ENCODE measurements at regions not wholly inside any gene's neighbourhood (a gene's known extent, or its start where the extent isn't known, plus 50 kb on each side); places are given as distances from the start of the nearest gene placed in this dataset.

DNA sequence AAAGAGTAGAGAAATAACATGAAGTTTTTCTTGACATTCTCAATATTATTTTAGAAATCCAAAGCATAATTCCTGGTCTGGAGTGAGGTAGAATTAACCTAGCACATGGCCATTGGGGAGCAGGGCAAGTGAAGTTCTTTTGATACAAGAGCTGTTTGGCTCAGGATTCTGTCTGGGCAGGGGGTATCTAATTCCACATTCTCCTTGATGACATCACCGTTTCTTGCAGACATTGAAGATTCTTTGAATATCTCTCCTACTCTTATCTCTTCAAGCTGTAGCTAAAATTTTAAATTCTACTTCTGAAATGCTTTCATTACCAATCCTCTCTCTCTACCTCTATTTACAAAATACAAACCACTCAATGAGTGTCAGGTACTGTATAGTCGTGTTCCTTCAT lies 138.2 kb upstream of the TENM4 start:
- H3K4me1 ChIP-seq (ENCODE audit: insufficient read depth, low read length) = no peaks in the 10 kb centered on the region
- H3K4me2 ChIP-seq (ENCODE audit: insufficient read depth, insufficient read length, low read length) = no peak overlapping the region
- TF ChIP-seq, protein P1, sequence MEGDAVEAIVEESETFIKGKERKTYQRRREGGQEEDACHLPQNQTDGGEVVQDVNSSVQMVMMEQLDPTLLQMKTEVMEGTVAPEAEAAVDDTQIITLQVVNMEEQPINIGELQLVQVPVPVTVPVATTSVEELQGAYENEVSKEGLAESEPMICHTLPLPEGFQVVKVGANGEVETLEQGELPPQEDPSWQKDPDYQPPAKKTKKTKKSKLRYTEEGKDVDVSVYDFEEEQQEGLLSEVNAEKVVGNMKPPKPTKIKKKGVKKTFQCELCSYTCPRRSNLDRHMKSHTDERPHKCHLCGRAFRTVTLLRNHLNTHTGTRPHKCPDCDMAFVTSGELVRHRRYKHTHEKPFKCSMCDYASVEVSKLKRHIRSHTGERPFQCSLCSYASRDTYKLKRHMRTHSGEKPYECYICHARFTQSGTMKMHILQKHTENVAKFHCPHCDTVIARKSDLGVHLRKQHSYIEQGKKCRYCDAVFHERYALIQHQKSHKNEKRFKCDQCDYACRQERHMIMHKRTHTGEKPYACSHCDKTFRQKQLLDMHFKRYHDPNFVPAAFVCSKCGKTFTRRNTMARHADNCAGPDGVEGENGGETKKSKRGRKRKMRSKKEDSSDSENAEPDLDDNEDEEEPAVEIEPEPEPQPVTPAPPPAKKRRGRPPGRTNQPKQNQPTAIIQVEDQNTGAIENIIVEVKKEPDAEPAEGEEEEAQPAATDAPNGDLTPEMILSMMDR (conservative IDR thresholded peaks at IDR 0.05) = no peak
- no peak overlapping the region for H3K14ac ChIP-seq (ENCODE audit: insufficient read depth, low read length)
- Mint-ChIP-seq H3K36me3 (ENCODE audit: insufficient read depth in 1 of 3, low read depth in 3 of 3) (no peaks in the 10 kb centered on the region), H3K27me3 (ENCODE audit: low read depth) (peaks cover 9% of the 10 kb centered on the region; the same call in 1 of the 2 replicates), H3K4me3 (no peak overlapping the region), H3K9me3 (no peaks in the 10 kb centered on the region), H3K4me1 (peaks cover 8 to 12% of the 10 kb centered on the region in 2 experiments), H3K27ac (no peak overlapping the region)
- H3K27me3 ChIP-seq (ENCODE audit: insufficient read depth, low read length) = no peaks in the 10 kb centered on the region
- no peak overlapping the region for H2BK12ac ChIP-seq (ENCODE audit: insufficient read length, low read depth, low read length)
- H3K9ac ChIP-seq (ENCODE audit: extremely low read depth, insufficient read length, low read length) = no peak overlapping the region
- no peak overlapping the region for H3K27ac ChIP-seq (ENCODE audit: insufficient read length, low read depth, low read length)
- H3K23ac ChIP-seq (ENCODE audit: insufficient read length, low read depth, low read length) = no peak overlapping the region
- H2BK120ac ChIP-seq (ENCODE audit: low read depth, low read length, poor library complexity, severe bottlenecking) = no peak overlapping the region
- no peaks in the 10 kb centered on the region for H3K79me1 ChIP-seq (ENCODE audit: insufficient read depth, low read depth, low read length, poor library complexity, severe bottlenecking)
- no peak overlapping the region for H4K91ac ChIP-seq (ENCODE audit: insufficient read length, low read depth, low read length)
- no peak for DNase-seq
- no peak overlapping the region for H2BK20ac ChIP-seq (ENCODE audit: low read depth, low read length, poor library complexity, severe bottlenecking)
- no peak overlapping the region for H3K56ac ChIP-seq (ENCODE audit: insufficient read length, low read depth, low read length)
- no peak overlapping the region for H2BK15ac ChIP-seq (ENCODE audit: low read depth, low read length)
- WGBS (ENCODE audit: extremely low coverage, insufficient read length, low lambda C conversion rate) = no CpG with 5 or more reads among the region's 2 CpGs
- H3K18ac ChIP-seq (ENCODE audit: insufficient read length, low read depth, low read length) = no peak overlapping the region
- no peak overlapping the region for H2BK5ac ChIP-seq (ENCODE audit: insufficient read length, low read length)
- no peak overlapping the region for H4K5ac ChIP-seq (ENCODE audit: insufficient read length, low read depth, low read length)
- no peaks in the 10 kb centered on the region for H3K9me3 ChIP-seq (ENCODE audit: control insufficient read depth, low read depth, low read length)
- no peak overlapping the region for H2AFZ ChIP-seq (ENCODE audit: low read length)
- H3K79me2 ChIP-seq (ENCODE audit: insufficient read depth, low read length) = no peaks in the 10 kb centered on the region
- no peaks in the 10 kb centered on the region for H4K20me1 ChIP-seq (ENCODE audit: control insufficient read depth, insufficient read depth, insufficient read length)
- H4K8ac ChIP-seq (replicated peaks; ENCODE audit: insufficient read length, low read depth, low read length) = no peak overlapping the region
- H2AK5ac ChIP-seq (ENCODE audit: insufficient read length, low read length) = no peak overlapping the region
- no peak overlapping the region for H3K4ac ChIP-seq (ENCODE audit: low read depth, low read length)
- no peaks in the 10 kb centered on the region for H3K23me2 ChIP-seq (ENCODE audit: insufficient read length, low read depth, low read length, poor library complexity, severe bottlenecking)
- no peak overlapping the region for H3T11ph ChIP-seq (ENCODE audit: low read length)

Measured in H9 (cell line).